NCI-H128 (cell line): ENCODE measurements at regions not wholly inside any gene's neighbourhood (a gene's known extent, or its start where the extent isn't known, plus 50 kb on each side); places are given as distances from the start of the nearest gene placed in this dataset.
"Not testable (repeated sequence)": the region's sequence is repeated elsewhere in the genome, so short reads cannot be mapped to it uniquely, and the experiment has no call there.

Source experiments
- DNase-seq: peaks from one replicate; lab custom pipeline; 2025; ENCODE audit not compliant: unreplicated experiment; lab: John Stamatoyannopoulos, UW

DNA sequence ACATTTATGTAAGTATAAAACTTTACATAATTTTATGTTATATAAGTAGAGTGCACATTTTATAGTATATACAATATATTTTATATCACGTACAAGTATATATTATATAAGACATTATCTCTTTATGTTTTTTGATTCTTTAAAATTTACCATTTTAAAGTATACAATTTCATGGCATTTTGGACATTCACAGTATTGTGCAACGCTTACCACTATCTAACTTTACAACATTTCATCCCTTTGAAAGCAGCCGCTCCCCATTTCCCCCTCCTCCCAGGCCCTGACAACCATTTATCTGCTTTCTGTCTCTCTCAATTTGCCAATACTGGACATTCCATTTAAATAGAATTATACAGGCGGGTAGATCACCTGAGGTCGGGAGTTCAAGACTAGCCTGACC, 512.5 kb downstream of the TSN start:
- DNase-seq: no peak

DNA sequence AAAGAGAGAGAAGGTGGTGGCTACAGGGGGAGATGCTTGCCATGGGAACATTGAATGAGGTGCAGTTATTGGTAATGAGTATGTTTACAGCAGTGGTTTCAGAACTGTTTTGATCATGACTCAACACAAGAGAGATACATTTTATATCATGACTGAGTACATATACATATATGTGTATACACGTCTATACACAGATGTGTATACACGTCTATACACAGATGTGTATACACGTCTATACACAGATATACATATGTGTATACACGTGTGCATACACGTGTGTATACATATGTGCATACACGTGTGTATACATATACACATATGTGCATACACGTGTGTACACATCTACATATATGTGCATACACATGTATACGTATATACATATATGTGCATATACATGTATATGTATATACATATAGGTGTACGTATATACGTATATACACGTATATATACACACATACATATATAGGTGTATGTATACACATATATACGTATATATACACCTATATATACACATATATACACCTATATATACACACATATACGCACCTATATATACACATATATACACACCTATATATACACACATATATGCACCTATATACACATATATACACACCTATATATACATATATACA, 518.5 kb downstream of the TSN start:
- DNase-seq: no peak

DNA sequence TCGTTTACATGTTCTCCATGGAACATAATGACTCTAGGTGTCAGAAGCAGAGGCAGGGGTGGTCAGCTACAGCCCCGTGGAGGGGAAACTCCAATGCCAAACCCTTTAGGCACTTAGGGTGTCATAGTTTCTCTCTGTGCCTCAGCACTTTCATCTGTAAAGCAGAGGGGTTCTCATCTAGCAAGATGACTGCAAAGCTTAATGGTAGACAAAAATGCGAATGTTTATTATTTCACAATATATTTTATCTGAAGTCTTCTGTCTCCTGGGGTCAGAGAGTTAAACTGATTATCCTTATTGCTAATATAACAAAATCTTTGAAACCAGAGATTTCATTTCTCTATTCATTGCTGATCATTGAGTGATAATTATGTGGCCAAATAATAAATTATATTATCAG, 522.5 kb downstream of the TSN start:
- DNase-seq: no peak

DNA sequence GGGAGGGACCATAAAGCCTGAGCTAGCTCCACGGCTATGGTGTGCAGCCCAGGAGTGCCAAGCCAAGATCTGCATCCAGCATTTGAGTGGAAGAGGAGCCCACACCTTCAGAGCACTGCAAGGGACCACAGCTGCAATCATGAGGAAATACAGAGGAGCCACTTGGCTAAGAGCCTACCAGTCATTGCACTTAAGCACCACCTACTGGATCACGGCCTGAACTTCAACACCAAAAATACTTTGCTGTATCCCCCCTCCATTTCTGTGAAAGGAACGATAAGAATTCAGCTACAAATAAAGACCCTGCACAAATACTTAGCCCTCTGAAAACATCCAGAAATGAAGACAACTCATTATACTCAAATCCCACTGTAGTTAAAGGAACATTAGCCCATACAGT, 545.3 kb downstream of the TSN start:
- no peak for DNase-seq

DNA sequence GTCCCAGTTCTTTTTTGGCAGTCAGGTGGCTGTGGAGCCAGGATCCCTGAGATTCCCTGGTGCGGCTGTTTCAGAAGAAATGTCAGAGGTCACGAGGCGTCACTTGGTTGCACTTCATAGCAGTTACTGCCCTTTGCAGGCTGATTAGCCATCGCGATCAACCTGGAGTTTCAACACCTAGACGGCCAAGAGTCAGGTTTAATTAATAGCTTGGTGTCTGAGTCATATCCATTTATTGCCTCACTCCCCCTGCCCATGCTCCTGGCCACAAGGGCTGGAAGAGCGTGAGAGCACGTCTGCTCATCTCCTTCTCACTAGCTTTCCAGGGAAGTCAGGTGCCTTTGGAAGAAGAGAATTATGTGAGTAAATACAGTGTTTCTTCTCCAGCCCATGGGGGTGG, 552.3 kb downstream of the TSN start:
- DNase-seq: no peak

DNA sequence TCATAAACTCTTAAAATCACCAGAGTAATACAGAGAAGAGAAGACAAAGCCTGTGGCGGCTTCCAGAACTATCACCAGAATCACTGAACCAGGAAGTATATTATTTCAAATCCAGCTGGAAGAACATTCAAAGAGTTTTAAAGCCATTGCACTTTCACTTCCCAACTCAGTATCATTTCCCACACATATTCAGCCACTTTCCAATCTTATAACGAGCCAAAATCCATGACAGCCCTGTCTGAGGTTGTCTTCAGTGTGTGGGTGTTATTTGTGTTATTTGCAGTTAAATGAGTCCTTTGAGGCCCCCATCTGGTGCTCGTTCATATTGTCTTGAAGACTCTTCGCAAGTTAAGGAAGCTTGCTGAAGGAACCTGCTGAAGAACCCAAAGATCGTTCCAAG, 559.9 kb downstream of the TSN start:
- no peak for DNase-seq

DNA sequence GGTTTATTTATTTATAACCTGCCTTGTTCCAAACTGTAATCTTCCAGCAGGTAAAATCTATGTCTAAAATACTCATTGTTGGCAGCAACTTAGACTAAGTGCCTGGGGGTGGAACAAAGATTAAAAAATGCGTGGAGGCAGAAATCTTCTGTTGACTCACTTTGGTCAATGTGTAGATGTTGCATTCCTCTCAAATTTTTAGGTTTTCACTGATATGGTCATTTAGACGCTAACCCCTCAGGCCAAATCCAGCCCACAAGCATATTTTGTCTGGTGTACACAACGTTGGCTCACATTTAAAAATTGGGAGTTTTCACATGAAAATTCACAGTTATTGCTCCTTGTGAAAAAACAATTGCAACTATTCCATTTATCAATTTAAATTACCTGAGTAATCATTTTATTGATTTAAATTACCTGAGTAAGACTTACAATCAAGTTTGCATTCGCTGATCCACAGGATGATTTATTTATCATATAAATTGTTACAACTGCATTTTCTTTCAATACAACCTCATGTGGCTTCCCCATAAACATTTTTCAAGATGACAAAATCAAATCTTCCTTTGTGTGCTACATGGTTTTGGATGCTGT, 564.2 kb downstream of the TSN start:
- no peak for DNase-seq

DNA sequence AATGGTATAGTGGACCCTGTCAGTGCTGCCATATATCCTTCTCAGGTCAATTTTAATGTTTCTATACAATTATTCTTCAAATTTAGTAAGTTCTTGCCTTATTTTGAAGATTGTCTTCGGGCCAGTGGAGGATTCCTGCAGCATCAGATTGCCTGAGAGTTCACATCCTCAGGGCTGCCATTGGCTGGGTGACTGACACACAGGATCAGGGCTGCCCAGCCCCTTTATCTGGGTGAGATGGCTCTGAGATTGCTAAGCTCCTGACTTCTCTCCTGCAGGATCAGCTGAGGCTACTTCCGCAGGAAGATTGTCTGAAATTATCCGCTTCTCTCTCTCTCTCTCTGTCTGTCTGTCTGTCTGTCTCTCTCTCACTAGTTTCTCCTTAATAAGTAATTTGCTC, 567.4 kb downstream of the TSN start:
- no peak for DNase-seq

DNA sequence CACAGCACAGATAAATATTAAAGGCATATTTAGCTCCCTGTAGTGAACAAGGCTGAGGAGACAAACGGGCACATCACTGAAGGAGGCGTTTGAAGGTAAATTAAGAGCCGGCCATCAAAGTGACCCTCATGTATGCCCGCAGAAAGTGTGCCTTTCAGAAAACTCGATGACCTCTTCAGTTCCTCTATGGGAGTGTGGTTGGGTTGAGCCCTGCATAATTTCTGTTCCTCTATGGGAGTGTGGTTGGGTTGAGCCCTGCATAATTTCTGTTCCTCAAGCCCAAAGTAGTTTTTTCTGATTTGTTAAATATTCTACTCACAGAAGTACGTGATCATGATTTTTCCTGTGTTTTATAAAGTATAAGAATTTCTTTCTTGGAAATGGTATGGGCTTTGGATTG, 568.5 kb downstream of the TSN start:
- no peak for DNase-seq

DNA sequence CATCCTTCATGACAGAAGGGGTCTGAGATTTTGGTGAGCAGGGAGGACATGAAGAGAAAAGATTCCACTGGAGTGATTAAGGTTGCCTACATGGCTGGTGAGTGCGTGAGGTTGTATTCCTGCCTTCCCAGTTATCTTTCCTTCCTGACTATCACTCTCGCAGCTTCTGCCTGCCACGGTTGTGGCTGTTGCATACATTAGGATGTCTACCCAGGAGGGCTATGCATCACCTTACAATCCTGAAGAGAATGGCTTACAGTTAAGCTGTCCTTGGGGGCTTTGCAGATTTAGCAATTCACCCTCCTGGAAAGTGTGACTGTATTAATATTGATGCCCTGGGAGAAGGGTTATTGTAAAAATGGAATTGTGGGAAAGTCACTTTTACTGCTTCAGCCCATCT, 571.0 kb downstream of the TSN start:
- no peak for DNase-seq

DNA sequence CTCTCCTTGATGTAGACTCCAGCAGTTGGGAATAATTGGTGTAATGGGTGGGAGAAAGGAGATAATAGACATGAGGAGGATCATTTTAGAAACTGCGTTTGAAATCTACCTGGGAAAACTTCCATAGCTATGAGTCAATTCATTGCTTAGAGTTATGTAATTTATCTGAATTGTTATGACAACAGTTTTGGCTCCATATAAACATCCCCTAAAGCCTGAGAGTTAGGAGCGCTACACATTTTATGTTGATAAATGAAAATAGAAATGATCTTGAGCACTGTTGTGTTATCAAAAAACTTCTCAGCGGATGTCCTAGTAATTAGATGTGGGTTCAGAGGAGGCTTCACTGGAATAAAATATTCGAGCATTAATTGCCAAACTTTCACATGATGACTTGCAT, 573.4 kb downstream of the TSN start:
- DNase-seq: no peak

DNA sequence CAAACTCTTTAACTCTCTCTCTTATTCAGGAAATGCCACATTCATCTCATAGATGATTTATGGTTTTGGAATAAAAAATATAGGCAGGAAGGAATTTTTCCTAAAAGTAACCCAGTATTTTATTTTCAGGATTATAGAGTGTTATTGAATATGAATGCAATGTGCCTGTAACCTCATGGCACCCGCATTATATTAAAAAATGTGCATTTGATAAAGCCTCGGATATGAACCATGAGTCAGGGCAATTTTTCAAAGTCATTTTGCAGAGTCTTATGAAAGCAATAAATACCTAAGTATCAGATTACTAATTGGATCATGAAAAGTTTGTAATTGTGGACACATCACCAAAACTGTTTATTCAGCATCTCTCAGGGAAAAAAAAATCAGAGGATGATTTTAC, 573.8 kb downstream of the TSN start:
- DNase-seq: no peak

DNA sequence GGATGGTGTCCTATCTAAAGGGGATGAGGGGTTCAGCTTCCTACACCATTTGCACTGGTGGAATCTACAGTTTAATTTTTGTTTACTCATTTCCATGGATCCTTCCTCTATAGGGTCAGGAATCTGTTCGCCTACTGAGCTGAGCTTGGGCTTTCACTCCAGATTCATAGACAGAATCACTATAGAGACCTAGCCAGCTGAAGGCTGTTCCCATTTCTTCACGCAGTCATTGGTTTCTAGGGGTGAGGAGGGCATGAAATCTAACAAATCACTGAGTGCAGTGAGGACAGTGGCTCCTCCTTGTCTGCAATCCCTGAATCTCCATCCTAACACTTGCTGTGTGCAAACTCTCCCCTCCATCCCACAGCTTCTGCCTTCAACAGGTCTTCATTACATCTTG, 578.5 kb downstream of the TSN start:
- no peak for DNase-seq

DNA sequence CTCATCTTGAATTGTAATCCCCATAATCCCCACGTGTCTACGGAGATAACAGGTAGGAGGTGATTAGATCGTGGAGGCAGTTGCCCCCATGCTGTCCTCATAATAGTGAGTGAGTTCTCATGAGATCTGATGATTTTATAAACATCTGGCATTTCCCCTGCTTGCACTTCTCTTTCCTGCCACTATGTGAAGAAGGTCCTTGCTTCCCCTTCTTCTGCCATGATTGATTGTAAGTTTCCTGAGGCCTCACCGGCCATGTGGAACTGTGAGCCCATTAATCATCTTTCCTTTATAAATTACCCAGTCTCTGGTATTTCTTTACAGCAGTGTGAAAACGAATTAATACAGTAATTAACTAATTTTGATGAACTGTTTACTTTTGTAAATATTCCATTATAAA, 582.5 kb downstream of the TSN start:
- DNase-seq: no peak

DNA sequence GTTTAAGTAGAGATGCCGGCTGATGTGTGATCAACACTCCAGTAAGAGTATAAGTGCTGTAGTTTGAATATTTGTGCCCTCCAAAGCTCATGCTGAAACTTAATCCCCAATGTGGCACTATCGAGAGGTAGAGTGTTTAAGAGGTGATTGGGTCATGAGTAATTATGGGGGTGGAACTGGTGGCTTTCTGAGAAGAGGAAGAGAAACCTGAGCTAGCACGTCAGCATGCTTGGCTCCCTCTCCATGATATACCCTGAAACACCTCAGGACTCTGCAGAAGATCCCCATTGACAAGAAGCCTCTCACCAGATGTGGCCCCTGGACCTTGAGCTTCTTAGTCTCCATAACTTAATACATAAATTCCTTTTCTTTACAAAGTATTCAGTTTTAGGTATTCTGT, 584.8 kb downstream of the TSN start:
- peak; percentile 1 for DNase-seq

DNA sequence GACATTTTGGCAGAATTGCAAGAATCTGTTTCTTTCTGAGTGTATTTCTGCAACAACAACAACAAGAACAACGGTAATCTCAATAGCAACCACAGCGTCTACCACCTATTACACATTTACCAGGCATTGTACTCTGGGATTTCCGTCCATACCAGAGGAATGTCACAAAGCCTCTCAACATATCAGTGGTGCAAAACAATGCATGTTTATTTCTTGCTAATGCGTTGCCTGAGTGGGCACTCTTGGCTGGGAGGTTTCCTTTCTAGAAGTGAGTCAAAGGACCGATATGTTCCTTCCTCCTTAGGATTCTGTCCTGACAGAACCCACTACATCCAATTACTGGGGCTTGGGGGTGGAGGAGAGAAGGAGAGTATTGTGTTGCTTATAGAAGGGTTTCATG, 585.6 kb downstream of the TSN start:
- DNase-seq: no peak

DNA sequence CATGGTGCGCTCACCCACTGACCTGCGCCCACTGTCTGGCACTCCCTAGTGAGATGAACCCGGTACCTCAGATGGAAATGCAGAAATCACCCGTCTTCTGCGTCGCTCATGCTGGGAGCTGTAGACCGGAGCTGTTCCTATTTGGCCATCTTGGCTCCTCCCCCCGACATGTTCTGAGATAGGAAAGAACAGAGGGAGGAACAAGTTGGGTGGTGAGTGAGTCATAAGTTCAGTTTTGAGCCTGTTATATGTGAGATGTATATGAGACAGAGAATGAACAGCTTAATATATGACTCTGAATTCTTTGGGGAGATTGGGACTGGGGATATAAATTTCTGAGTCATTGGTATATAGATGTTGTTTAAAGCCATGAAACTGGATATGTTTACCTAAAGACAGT, 596.7 kb downstream of the TSN start:
- DNase-seq: not testable (repeated sequence)

DNA sequence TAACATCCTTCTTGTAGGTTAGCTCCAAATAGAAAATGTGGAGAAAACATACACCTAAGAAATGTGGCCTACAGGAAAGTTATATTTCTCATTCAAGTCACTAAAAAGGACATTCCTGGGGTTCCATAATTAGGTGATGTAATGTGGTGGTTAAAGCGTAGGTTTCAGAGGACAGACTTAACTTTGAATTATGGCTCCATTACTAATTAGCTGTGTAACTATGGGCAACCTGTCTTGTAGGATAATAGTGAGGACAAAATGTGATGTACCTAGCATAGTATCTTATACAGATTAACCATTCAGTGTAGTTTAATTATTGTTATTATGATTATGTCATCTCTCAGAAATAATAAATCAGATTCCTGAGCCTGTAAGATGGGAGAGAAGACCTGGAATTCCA, 602.5 kb downstream of the TSN start:
- no peak for DNase-seq

DNA sequence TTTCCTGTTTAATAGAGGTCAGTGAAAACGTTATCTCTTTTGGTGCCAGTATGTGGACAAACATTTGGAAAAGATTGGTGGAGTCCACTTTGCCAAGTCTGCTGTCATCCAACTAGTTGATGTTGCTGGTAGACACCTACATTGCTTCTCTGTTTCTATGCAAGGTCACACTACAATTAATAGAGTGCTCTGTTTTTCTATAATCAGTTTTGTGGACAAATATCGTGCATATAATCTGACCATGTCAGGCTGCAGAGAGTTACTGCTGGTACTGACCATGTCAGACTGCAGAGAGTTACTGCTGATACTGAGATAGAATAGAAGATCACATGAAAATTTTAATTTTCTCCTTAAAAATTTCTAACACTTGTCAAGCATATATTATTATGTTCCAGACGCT, 603.3 kb downstream of the TSN start:
- DNase-seq: no peak

DNA sequence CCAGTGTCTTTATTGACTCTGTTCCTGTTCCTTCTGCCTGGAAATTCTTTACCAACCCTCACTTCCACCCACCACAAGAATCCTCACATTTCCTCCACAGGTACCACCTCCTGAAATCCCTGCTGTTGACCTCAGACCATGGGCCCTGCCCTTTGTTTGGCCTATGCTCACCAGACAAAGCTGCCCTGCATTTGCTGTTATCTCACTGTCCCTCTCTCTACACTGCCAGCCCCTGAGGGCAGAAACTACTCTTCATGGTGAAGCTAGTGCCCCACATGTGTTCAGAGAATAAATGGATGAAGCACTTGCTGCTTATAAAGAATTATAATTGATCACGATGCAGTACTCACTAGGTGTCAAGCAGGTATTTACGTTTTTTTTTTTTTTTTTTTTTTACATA, 608.4 kb downstream of the TSN start:
- no peak for DNase-seq

DNA sequence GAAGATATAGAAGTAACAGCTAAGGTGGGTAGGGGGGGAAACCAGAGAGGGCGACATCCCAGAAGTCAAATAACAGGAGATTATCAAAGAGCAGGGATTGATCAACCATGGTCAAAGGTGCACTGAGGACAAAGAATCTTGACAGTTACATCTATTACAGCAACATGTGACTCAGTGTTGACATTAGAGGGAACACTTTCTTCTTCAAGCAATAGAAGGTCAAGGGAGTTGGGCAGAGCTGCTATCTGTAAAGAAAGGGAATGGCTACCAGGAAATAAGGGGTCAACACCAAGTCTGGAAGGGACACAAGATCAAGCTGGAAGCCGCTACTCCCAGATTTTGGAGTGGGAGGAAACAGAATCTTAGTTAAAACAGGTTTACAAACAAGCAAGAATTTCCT, 611.0 kb downstream of the TSN start:
- no peak for DNase-seq

DNA sequence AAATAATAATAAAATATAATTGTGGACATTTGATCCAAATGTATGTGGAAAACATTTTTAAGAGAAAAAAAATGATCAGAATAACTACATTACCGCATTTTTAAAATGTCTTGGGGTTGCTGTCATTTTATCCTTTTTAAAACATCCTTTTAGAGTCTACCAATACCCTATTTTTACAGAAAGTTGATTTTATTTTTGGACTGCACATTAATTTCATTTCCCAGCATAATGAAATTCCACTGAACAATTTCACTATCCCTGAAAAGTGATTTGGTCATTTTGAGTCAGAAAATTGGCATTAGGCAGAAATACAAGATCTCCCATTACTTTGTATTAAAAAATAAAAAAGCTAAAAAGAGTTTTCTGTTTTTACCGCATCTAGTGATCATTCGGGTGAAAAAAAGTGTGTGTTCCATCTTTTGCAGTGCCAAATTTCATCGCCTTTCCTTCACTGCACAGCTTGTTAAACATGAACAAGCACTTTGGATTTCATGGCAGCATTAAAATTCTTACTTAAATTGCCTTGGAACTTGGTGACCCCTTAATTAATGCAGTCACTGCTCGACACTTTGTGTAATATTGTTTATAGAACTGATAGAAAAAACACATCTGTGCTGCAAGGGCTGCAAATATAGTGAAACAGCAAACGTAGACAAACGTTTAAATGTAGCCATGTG, 611.7 kb downstream of the TSN start:
- no peak for DNase-seq

DNA sequence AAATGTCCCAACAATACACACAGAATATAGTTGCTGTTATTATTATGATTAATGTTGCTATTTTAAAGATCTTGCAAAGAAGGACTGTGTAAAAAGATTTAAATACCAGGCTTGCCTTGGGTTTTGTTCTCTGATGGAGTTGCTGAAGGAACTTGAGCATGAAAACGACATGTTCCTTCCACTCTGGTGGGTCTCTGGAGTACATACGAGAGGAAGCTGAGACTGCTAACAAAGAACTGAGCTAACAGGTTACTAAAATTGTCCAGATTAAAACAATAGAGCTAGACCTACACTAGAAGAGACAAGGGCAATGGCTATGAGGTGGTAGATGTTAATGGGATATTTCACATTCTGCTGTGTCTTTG, 612.2 kb downstream of the TSN start:
- no peak for DNase-seq
